HG03066 (cell line): ENCODE measurements at regions not wholly inside any gene's neighbourhood (a gene's known extent, or its start where the extent isn't known, plus 50 kb on each side); places are given as distances from the start of the nearest gene placed in this dataset.
"Not testable (repeated sequence)": the region's sequence is repeated elsewhere in the genome, so short reads cannot be mapped to it uniquely, and the experiment has no call there.

Experiments
- ATAC-seq: cut with Tn5 transposase; IDR thresholded peaks from one replicate; pipeline ENCODE4 v1.9.1; 2021; ENCODE audit warnings: low read depth; ENCODE audit not compliant: unreplicated experiment

- ATAC-seq = peak; percentile 71
These were observed 203.3 kb upstream of the SPOPL start for GRCh38 chr2:138298120-138298814.

GRCh38 chr2:138298900-138299299, 202.7 kb upstream of the SPOPL start:
- peak; percentile 74 for ATAC-seq

GRCh38 chr2:138306626-138307025, 194.9 kb upstream of the SPOPL start:
- ATAC-seq = no peak

- no peak for ATAC-seq
These were observed 194.5 kb upstream of the SPOPL start for GRCh38 chr2:138307099-138307498.

- no peak for ATAC-seq
These were observed 191.8 kb upstream of the SPOPL start for GRCh38 chr2:138309760-138310159.

GRCh38 chr2:138312061-138312460, 189.5 kb upstream of the SPOPL start:
- ATAC-seq = no peak

GRCh38 chr2:138315619-138316018, 186.0 kb upstream of the SPOPL start:
- ATAC-seq = not testable (repeated sequence)

- ATAC-seq = no peak
These were observed 182.0 kb upstream of the SPOPL start for GRCh38 chr2:138319616-138320015.

- ATAC-seq = no peak
These were observed 180.1 kb upstream of the SPOPL start for GRCh38 chr2:138321458-138321857.

- no peak for ATAC-seq
These were observed 178.0 kb upstream of the SPOPL start for GRCh38 chr2:138323382-138324067.

GRCh38 chr2:138324068-138324771, 177.3 kb upstream of the SPOPL start:
- ATAC-seq = no peak

GRCh38 chr2:138327967-138328366, 173.6 kb upstream of the SPOPL start:
- no peak for ATAC-seq

GRCh38 chr2:138329162-138329561, 172.4 kb upstream of the SPOPL start:
- no peak for ATAC-seq

- ATAC-seq = no peak
These were observed 172.0 kb upstream of the SPOPL start for GRCh38 chr2:138329591-138329990.

- no peak for ATAC-seq
These were observed 168.4 kb upstream of the SPOPL start for GRCh38 chr2:138333121-138333520.

GRCh38 chr2:138333677-138334076, 167.9 kb upstream of the SPOPL start:
- no peak for ATAC-seq

- no peak for ATAC-seq
These were observed 167.2 kb upstream of the SPOPL start for GRCh38 chr2:138334323-138334722.

GRCh38 chr2:138335036-138335435, 166.5 kb upstream of the SPOPL start:
- no peak for ATAC-seq

- ATAC-seq = no peak
These were observed 165.4 kb upstream of the SPOPL start for GRCh38 chr2:138336146-138336545.

- no peak for ATAC-seq
These were observed 146.3 kb upstream of the SPOPL start for GRCh38 chr2:138355244-138355643.

- ATAC-seq = no peak
These were observed 145.4 kb upstream of the SPOPL start for GRCh38 chr2:138356178-138356577.

- no peak for ATAC-seq
These were observed 142.0 kb upstream of the SPOPL start for GRCh38 chr2:138359532-138359931.
